IMR-90 (cell line): ENCODE measurements at regions not wholly inside any gene's neighbourhood (a gene's known extent, or its start where the extent isn't known, plus 50 kb on each side); places are given as distances from the start of the nearest gene placed in this dataset.

Source experiments
- ATAC-seq: fragments of 200-7000 bp; cut with Tn5 transposase; 2 replicates; pipeline ENCODE4 v1.9.1; 2020; ENCODE audit warnings: low read depth, mild to moderate bottlenecking, moderate library complexity
- BruUV-seq: library from RNA; stranded (reverse); fragments of 400-500 nt; replicated peaks from 2 replicates; lab custom pipeline; 2021; lab: Mats Ljungman, UMichigan
- CTCF ChIA-PET: fragments of 300-600 bp; formaldehyde crosslinking; extraction: SDS; loops from one replicate; lab custom pipeline; 2021; ENCODE audit warnings: antibody characterized with exemption; lab: Yijun Ruan, JAX
- POLR2A ChIA-PET: fragments of 300-600 bp; sonication (Branson Sonifier 250); formaldehyde crosslinking; loops from one replicate; lab custom pipeline; 2022; ENCODE audit warnings: antibody characterized with exemption; ENCODE audit not compliant: unreplicated experiment; lab: Charles Lee
- DNase-seq: peaks from one replicate; pipeline ENCODE4 v3.0.0; 2013
- H2AFZ ChIP-seq: replicated peaks from 2 replicates; pipeline ENCODE3; 2013; ENCODE audit warnings: low read length, mild to moderate bottlenecking; ENCODE audit not compliant: poor library complexity
- H2AK5ac ChIP-seq: 2 replicates; pipeline ENCODE4 v1.6.1; 2013; ENCODE audit warnings: low read depth, low read length, inconsistent platforms
- H2AK9ac ChIP-seq: replicated peaks from 2 replicates; pipeline ENCODE3; 2013; ENCODE audit warnings: mild to moderate bottlenecking, low read depth, low read length, moderate library complexity; ENCODE audit not compliant: poor library complexity
- H2BK120ac ChIP-seq: 2 replicates; pipeline ENCODE4 v1.6.1; 2013; ENCODE audit warnings: low read depth, low read length, inconsistent platforms
- H2BK15ac ChIP-seq: 3 replicates; pipeline ENCODE4 v1.6.1; 2013; ENCODE audit warnings: low read depth, low read length, inconsistent platforms
- H2BK20ac ChIP-seq: 2 replicates; pipeline ENCODE4 v1.6.1; 2013; ENCODE audit warnings: low read depth, mild to moderate bottlenecking, inconsistent platforms, low read length, moderate library complexity
- H2BK5ac ChIP-seq: 2 replicates; pipeline ENCODE4 v1.6.1; 2013; ENCODE audit warnings: mild to moderate bottlenecking, low read depth, low read length, inconsistent platforms; ENCODE audit not compliant: poor library complexity, severe bottlenecking
- H3K14ac ChIP-seq: replicated peaks from 2 replicates; pipeline ENCODE4 v1.6.1; 2013; ENCODE audit warnings: low read depth, low read length, inconsistent platforms
- H3K18ac ChIP-seq: 2 replicates; pipeline ENCODE4 v1.6.1; 2013; ENCODE audit warnings: low read depth, low read length, control low read depth
- H3K23ac ChIP-seq: 2 replicates; pipeline ENCODE4 v1.6.1; 2013; ENCODE audit warnings: low read depth, low read length, inconsistent platforms
- H3K27ac ChIP-seq: 2 replicates; pipeline ENCODE4 v1.5.1; 2013; ENCODE audit warnings: mild to moderate bottlenecking, control low read depth, low read length; ENCODE audit not compliant: insufficient read depth
- H3K27me3 ChIP-seq: 2 replicates; pipeline ENCODE4 v1.6.1; 2013; ENCODE audit warnings: low read length; ENCODE audit not compliant: control insufficient read depth, insufficient read depth
- H3K36me3 ChIP-seq: 2 replicates; pipeline ENCODE4 v1.6.1; 2013; ENCODE audit warnings: low read length, mixed read lengths; ENCODE audit not compliant: control insufficient read depth, insufficient read depth
- H3K4ac ChIP-seq: 2 replicates; pipeline ENCODE4 v1.6.1; 2013; ENCODE audit warnings: low read depth, low read length, inconsistent platforms
- H3K4me1 ChIP-seq: 2 replicates; pipeline ENCODE4 v1.6.1; 2013; ENCODE audit warnings: low read length, mixed read lengths; ENCODE audit not compliant: control insufficient read depth, insufficient read depth
- H3K4me2 ChIP-seq: 2 replicates; pipeline ENCODE4 v1.6.1; 2013; ENCODE audit warnings: low read depth, mild to moderate bottlenecking, control low read depth, low read length, moderate library complexity
- H3K4me3 ChIP-seq: 2 replicates; pipeline ENCODE4 v1.5.1; 2013; ENCODE audit warnings: low read depth, mild to moderate bottlenecking, control low read depth, low read length, moderate library complexity; ENCODE audit not compliant: insufficient read depth
- H3K56ac ChIP-seq: 2 replicates; pipeline ENCODE4 v1.6.1; 2013; ENCODE audit warnings: low read length, inconsistent platforms; ENCODE audit not compliant: insufficient read depth; ENCODE audit errors: extremely low read depth
- H3K79me1 ChIP-seq, 2 experiments: 2 replicates each; pipeline ENCODE4 v1.6.1; 2013; ENCODE audit warnings: low read length in 2 of 2, inconsistent platforms in 1 of 2, low read depth in 1 of 2
- H3K9ac ChIP-seq: 2 replicates; pipeline ENCODE4 v1.6.1; 2013; ENCODE audit warnings: low read depth, low read length, control low read depth
- H3K9me1 ChIP-seq: 2 replicates; pipeline ENCODE4 v1.6.1; 2013; ENCODE audit warnings: low read length, inconsistent platforms; ENCODE audit not compliant: insufficient read depth
- H3K9me3 ChIP-seq: 2 replicates; pipeline ENCODE4 v1.6.1; 2013; ENCODE audit warnings: low read length; ENCODE audit not compliant: control insufficient read depth, insufficient read depth
- H4K20me1 ChIP-seq: 2 replicates; pipeline ENCODE4 v1.6.1; 2013; ENCODE audit warnings: low read length, inconsistent platforms; ENCODE audit not compliant: insufficient read depth
- H4K5ac ChIP-seq: 2 replicates; pipeline ENCODE4 v1.6.1; 2013; ENCODE audit warnings: mild to moderate bottlenecking, low read depth, low read length, control low read depth
- H4K8ac ChIP-seq, 2 experiments: 2 replicates each; pipeline ENCODE4 v1.6.1; 2013; ENCODE audit warnings: low read depth in 2 of 2, low read length in 2 of 2, control low read depth in 1 of 2, inconsistent platforms in 1 of 2
- H4K91ac ChIP-seq: 2 replicates; pipeline ENCODE4 v1.6.1; 2013; ENCODE audit warnings: low read depth, low read length, inconsistent platforms; ENCODE audit not compliant: insufficient read depth
- FOS ChIP-seq: fragments of 150-350 bp; IDR thresholded peaks from 2 replicates; pipeline ENCODE4 v1.6.1; 2016; ENCODE audit warnings: low read depth, low read length
- MAZ ChIP-seq: IDR thresholded peaks from 2 replicates; pipeline ENCODE4 v1.6.1; 2012; ENCODE audit warnings: low read depth, mild to moderate bottlenecking, low read length, improper control_type of control experiment, moderate library complexity, borderline replicate concordance
- POLR2A ChIP-seq: IDR thresholded peaks from 2 replicates; pipeline ENCODE4 v1.6.1; 2012; ENCODE audit warnings: mild to moderate bottlenecking, low read depth, low read length
- RAD21 ChIP-seq: IDR thresholded peaks from 2 replicates; pipeline ENCODE4 v1.6.1; 2012; ENCODE audit warnings: low read length, improper control_type of control experiment
- RCOR1 ChIP-seq: IDR thresholded peaks from 2 replicates; pipeline ENCODE4 v1.6.1; 2012; ENCODE audit warnings: mild to moderate bottlenecking, low read length, improper control_type of control experiment; ENCODE audit not compliant: insufficient replicate concordance
- RFX5 ChIP-seq: IDR thresholded peaks from 2 replicates; pipeline ENCODE4 v1.8.0; 2012; ENCODE audit warnings: low read depth, mild to moderate bottlenecking, low read length, moderate library complexity
- SMC3 ChIP-seq: fragments of 150-350 bp; IDR thresholded peaks from 2 replicates; pipeline ENCODE4 v1.6.1; 2016; ENCODE audit warnings: low read depth, mild to moderate bottlenecking, antibody characterized with exemption, low read length, moderate library complexity
- WGBS, 2 experiments: methylation state at CpG; one replicate each; pipeline versions ENCODE4 v1.1.5 to v1.1.7; 2013; ENCODE audit warnings: missing lambda C conversion rate in 2 of 2; ENCODE audit not compliant: insufficient read length in 1 of 2; ENCODE audit errors: extremely low coverage in 2 of 2; 5-methylcytosine and 5-hydroxymethylcytosine counted together
- dilution Hi-C: fragments of 300-500 bp; cut with HindIII; formaldehyde crosslinking; loops from one replicate; pipeline ENCODE4 v1.14.3; 2018; ENCODE audit warnings: low sequenced_read_pairs; ENCODE audit not compliant: unreplicated experiment
- in situ Hi-C: fragments of 300-500 bp; cut with MboI; formaldehyde crosslinking; loops from 3 replicates; pipeline ENCODE4 v1.14.3; 2019; ENCODE audit warnings: low sequenced_read_pairs, inconsistent platforms, mixed read lengths
- intact Hi-C: fragments of 100-400 bp; cut with micrococcal nuclease; formaldehyde crosslinking; loops from 2 replicates; pipeline ENCODE4 v1.10.0; 2022
- TF ChIP-seq, protein P1 (sequence below): conservative IDR thresholded peaks from 2 replicates; pipeline ENCODE4 v1.5.1; 2012; ENCODE audit warnings: mild to moderate bottlenecking, low read depth, low read length, improper control_type of control experiment
- TF ChIP-seq, protein P2 (sequence below): fragments of 150-350 bp; IDR thresholded peaks from 2 replicates; pipeline ENCODE4 v1.6.1; 2017; ENCODE audit warnings: mild to moderate bottlenecking, antibody characterized with exemption, low read length, low read depth
- TF ChIP-seq, protein P3 (sequence below): fragments of 150-350 bp; IDR thresholded peaks from 2 replicates; pipeline ENCODE4 v1.6.1; 2016; ENCODE audit warnings: low read depth, mild to moderate bottlenecking, low read length, moderate library complexity, borderline replicate concordance

DNA sequence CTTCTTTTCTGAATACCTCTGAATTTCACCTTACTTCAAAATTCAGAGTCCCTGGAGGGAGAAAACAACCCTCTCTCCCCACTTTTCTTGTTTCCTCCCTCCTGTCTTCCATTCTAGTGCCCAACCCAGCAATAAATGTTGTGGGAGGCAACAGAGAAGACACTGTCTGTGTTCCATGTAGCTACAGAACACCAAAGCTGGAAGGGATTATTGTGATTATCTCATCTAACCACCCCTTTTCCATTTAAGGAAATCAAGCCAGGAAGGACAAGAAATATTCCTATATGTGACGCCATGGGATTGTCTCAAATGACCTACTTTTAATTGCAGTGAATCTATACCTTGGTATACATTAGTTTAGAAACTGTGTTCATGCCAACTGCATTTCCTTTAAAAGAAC is 476.6 kb upstream of the TNC start:
- H3K36me3 ChIP-seq = no peaks in the 10 kb centered on the region
- CTCF ChIA-PET = interaction anchor here (0.7 to 2.6 kb wide), 10 partner anchors 10 to 977 kb away, joined by 3 to 16 read pairs (median 4); no protein-coding TSS in a partner anchor
- no CpG with 5 or more reads among the region's 1 CpG for WGBS, 2 experiments

More for the DNA sequence above, 476.6 kb upstream of the TNC start:
- TF ChIP-seq, protein P1, sequence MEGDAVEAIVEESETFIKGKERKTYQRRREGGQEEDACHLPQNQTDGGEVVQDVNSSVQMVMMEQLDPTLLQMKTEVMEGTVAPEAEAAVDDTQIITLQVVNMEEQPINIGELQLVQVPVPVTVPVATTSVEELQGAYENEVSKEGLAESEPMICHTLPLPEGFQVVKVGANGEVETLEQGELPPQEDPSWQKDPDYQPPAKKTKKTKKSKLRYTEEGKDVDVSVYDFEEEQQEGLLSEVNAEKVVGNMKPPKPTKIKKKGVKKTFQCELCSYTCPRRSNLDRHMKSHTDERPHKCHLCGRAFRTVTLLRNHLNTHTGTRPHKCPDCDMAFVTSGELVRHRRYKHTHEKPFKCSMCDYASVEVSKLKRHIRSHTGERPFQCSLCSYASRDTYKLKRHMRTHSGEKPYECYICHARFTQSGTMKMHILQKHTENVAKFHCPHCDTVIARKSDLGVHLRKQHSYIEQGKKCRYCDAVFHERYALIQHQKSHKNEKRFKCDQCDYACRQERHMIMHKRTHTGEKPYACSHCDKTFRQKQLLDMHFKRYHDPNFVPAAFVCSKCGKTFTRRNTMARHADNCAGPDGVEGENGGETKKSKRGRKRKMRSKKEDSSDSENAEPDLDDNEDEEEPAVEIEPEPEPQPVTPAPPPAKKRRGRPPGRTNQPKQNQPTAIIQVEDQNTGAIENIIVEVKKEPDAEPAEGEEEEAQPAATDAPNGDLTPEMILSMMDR = no peak
- TF ChIP-seq, protein P2, sequence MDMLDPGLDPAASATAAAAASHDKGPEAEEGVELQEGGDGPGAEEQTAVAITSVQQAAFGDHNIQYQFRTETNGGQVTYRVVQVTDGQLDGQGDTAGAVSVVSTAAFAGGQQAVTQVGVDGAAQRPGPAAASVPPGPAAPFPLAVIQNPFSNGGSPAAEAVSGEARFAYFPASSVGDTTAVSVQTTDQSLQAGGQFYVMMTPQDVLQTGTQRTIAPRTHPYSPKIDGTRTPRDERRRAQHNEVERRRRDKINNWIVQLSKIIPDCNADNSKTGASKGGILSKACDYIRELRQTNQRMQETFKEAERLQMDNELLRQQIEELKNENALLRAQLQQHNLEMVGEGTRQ = no peak
- no peak for TF ChIP-seq RFX5
- TF ChIP-seq SMC3 = no peak
- no peak for TF ChIP-seq RAD21
- no peak for TF ChIP-seq RCOR1
- TF ChIP-seq POLR2A = no peak
- TF ChIP-seq FOS = no peak
- no peak for TF ChIP-seq MAZ
- TF ChIP-seq, protein P3, sequence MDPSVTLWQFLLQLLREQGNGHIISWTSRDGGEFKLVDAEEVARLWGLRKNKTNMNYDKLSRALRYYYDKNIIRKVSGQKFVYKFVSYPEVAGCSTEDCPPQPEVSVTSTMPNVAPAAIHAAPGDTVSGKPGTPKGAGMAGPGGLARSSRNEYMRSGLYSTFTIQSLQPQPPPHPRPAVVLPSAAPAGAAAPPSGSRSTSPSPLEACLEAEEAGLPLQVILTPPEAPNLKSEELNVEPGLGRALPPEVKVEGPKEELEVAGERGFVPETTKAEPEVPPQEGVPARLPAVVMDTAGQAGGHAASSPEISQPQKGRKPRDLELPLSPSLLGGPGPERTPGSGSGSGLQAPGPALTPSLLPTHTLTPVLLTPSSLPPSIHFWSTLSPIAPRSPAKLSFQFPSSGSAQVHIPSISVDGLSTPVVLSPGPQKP = no peak
- H4K5ac ChIP-seq = peak overlapping the region; percentile 79
- peak overlapping the region; percentile 92 for H2AK5ac ChIP-seq
- peak overlapping the region; percentile 97 for H2BK20ac ChIP-seq
- peaks cover 30% of the 10 kb centered on the region for H3K4me1 ChIP-seq
- peak overlapping the region; percentile 58 for H2AK9ac ChIP-seq
- POLR2A ChIA-PET = interaction anchor here (0.8 kb wide), 1 partner anchor 78 kb away, joined by 4 read pairs; no protein-coding TSS in a partner anchor
- H2BK15ac ChIP-seq = peak overlapping the region; percentile 86
- dilution Hi-C loops (no loop called here), intact Hi-C loops (loop anchor here (5.0 to 10.0 kb wide), 8 partner anchors 163 to 1268 kb away; no protein-coding TSS in a partner anchor), in situ Hi-C loops (loop anchor here (5.0 to 25.0 kb wide), 6 partner anchors 260 to 1268 kb away; partner anchors contain the start of gene PAPPA)
- H3K27me3 ChIP-seq = no peaks in the 10 kb centered on the region
- 0 out of 2 replicates have a peak overlapping the region, but pooled peaks have one; percentile 54 for H3K56ac ChIP-seq
- H2BK120ac ChIP-seq = peak overlapping the region; percentile 96
- H3K79me1 ChIP-seq = peaks cover 3 to 10% of the 10 kb centered on the region in 2 experiments; a peak in 3 of 4 replicates
- H3K23ac ChIP-seq = peak overlapping the region; percentile 44
- peak overlapping the region; percentile 89 for H4K91ac ChIP-seq
- H3K27ac ChIP-seq = peak overlapping the region; percentile 27; the same call in 1 of the 2 replicates
- no peak overlapping the region for H3K4me3 ChIP-seq
- no peaks in the 10 kb centered on the region for H4K20me1 ChIP-seq
- DNase-seq (peak; percentile 40), ATAC-seq (no peak)
- H3K9me1 ChIP-seq = peaks cover 5% of the 10 kb centered on the region; the same call in 1 of the 2 replicates
- H4K8ac ChIP-seq = peak overlapping the region; percentile 76 to 86
- peak overlapping the region; percentile 89 for H3K4ac ChIP-seq
- peak overlapping the region; percentile 86 for H2BK5ac ChIP-seq
- H3K9me3 ChIP-seq = peaks cover 2% of the 10 kb centered on the region; the same call in 1 of the 2 replicates
- H2AFZ ChIP-seq = no peak overlapping the region
- peak overlapping the region; percentile 76 for H3K14ac ChIP-seq
- peak overlapping the region; percentile 93 for H3K18ac ChIP-seq
- no peak overlapping the region for H3K4me2 ChIP-seq
- H3K9ac ChIP-seq = peak overlapping the region; percentile 26; the same call in 1 of the 2 replicates
- no TSS peak for BruUV-seq
